ENCODE measurements at regions not wholly inside any gene's neighbourhood (a gene's known extent, or its start where the extent isn't known, plus 50 kb on each side); places are given as distances from the start of the nearest gene placed in this dataset.

- no peaks in the 10 kb centered on the region for H3K9me3 ChIP-seq (ENCODE audit: control insufficient read depth in 1 of 2, insufficient read depth in 1 of 2, low read depth in 1 of 2, low read length in 2 of 2)
- DNase-seq (ENCODE audit: low read depth, low spot score): no peak
- TF ChIP-seq REST (IDR thresholded peaks at IDR 0.05; ENCODE audit: low read depth) (no peak), SIN3A (IDR thresholded peaks at IDR 0.05; ENCODE audit: low read depth) (no peak), MAX (IDR thresholded peaks at IDR 0.05) (no peak)
- ChIA-PET POLR2A (no interaction called here), CTCF (no interaction called here), RAD21 (ENCODE audit: low non-redundant PET in 1 of 2, low total read pairs in 2 of 2, uncharacterized antibody in 2 of 2, unreplicated experiment in 2 of 2) (no interaction called here)
- H2AFZ ChIP-seq (ENCODE audit: low read depth, low read length, poor library complexity, severe bottlenecking): no peak overlapping the region
- H4K20me1 ChIP-seq (ENCODE audit: insufficient read depth): no peaks in the 10 kb centered on the region
- H3K9me2 ChIP-seq (ENCODE audit: insufficient read depth): no peaks in the 10 kb centered on the region
- H3K27ac ChIP-seq (ENCODE audit: low read depth, low read length): no peak overlapping the region
- no peaks in the 10 kb centered on the region for H3K27me3 ChIP-seq (ENCODE audit: insufficient read depth, low read length)
- no peaks in the 10 kb centered on the region for H3K79me2 ChIP-seq (ENCODE audit: insufficient read depth, low read length)
- no TSS peak for BruUV-seq (replicated peaks)
- no peak for ATAC-seq
- H3K4me1 ChIP-seq (ENCODE audit: control insufficient read depth in 1 of 2, insufficient read depth in 2 of 2, low read length in 2 of 2): no peaks in the 10 kb centered on the region
- no peak overlapping the region for H3K4me2 ChIP-seq (ENCODE audit: low read length)
- no peak overlapping the region for H3K9ac ChIP-seq (ENCODE audit: low read length)
- intact Hi-C loops (cut with micrococcal nuclease): no loop called here
- no peaks in the 10 kb centered on the region for H3K36me3 ChIP-seq (ENCODE audit: control insufficient read depth in 1 of 2, insufficient read depth in 2 of 2, low read length in 2 of 2)
- H3K4me3 ChIP-seq (replicated peaks in 1 of 2; ENCODE audit: low read depth in 1 of 2, low read length in 2 of 2): no peak overlapping the region
Measured at GRCh38 chr10:79003183-79004100, 65.3 kb upstream of the ZMIZ1 start.

- H3K9ac ChIP-seq (ENCODE audit: low read length): no peak overlapping the region
- H3K4me2 ChIP-seq (ENCODE audit: low read length): no peak overlapping the region
- no peaks in the 10 kb centered on the region for H3K36me3 ChIP-seq (ENCODE audit: control insufficient read depth in 1 of 2, insufficient read depth in 2 of 2, low read length in 2 of 2)
- H3K27me3 ChIP-seq (ENCODE audit: insufficient read depth, low read length): no peaks in the 10 kb centered on the region
- intact Hi-C loops (cut with micrococcal nuclease): no loop called here
- H3K9me3 ChIP-seq (ENCODE audit: control insufficient read depth in 1 of 2, insufficient read depth in 1 of 2, low read depth in 1 of 2, low read length in 2 of 2): no peaks in the 10 kb centered on the region
- POLR2A ChIA-PET: no interaction called here
- no peak for DNase-seq (ENCODE audit: low read depth, low spot score)
- H2AFZ ChIP-seq (ENCODE audit: low read depth, low read length, poor library complexity, severe bottlenecking): no peak overlapping the region
- no peaks in the 10 kb centered on the region for H4K20me1 ChIP-seq (ENCODE audit: insufficient read depth)
- H3K79me2 ChIP-seq (ENCODE audit: insufficient read depth, low read length): no peaks in the 10 kb centered on the region
- RAD21 ChIA-PET (ENCODE audit: low non-redundant PET in 1 of 2, low total read pairs in 2 of 2, uncharacterized antibody in 2 of 2, unreplicated experiment in 2 of 2): no interaction called here
- no peaks in the 10 kb centered on the region for H3K4me1 ChIP-seq (ENCODE audit: control insufficient read depth in 1 of 2, insufficient read depth in 2 of 2, low read length in 2 of 2)
- no peak overlapping the region for H3K27ac ChIP-seq (ENCODE audit: low read depth, low read length)
- no peaks in the 10 kb centered on the region for H3K9me2 ChIP-seq (ENCODE audit: insufficient read depth)
- TF ChIP-seq SP1 (IDR thresholded peaks at IDR 0.05; ENCODE audit: low read depth) (no peak), SIN3A (IDR thresholded peaks at IDR 0.05; ENCODE audit: low read depth) (no peak)
- BruUV-seq (replicated peaks): no TSS peak
- no peak for ATAC-seq
- H3K4me3 ChIP-seq (replicated peaks in 1 of 2; ENCODE audit: low read depth in 1 of 2, low read length in 2 of 2): no peak overlapping the region
- CTCF ChIA-PET: no interaction called here
Measured at GRCh38 chr10:79004311-79004710, 64.5 kb upstream of the ZMIZ1 start.

Data from HCT116 (cell line).